GM21723 (cell line): ENCODE measurements at regions not wholly inside any gene's neighbourhood (a gene's known extent, or its start where the extent isn't known, plus 50 kb on each side); places are given as distances from the start of the nearest gene placed in this dataset.
"Not testable (repeated sequence)": the region's sequence is repeated elsewhere in the genome, so short reads cannot be mapped to it uniquely, and the experiment has no call there.

Source experiments
- ATAC-seq: cut with Tn5 transposase; IDR thresholded peaks from one replicate; pipeline ENCODE4 v1.9.1; 2021; ENCODE audit warnings: mild to moderate bottlenecking, moderate library complexity; ENCODE audit not compliant: unreplicated experiment

DNA sequence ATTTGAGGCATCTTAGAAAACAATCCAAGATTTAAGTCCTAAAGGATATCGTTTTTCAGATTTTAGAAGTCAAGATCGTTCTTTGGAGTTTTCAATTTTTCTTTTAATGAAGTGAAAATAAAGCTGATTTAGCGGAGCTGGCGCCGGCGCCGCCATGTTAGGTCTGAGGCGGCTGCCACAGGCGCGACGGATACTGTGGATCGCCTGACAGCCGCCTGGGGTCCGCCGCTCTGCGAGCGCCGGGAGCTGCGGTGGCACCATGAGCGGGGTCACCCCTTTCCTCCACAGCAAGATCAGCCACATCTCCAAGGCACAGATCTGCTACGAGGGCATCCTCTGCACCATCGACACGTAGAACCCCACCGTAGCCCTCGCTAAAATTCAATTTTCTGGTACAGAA is 247.2 kb downstream of the GJA1 start:
- no peak for ATAC-seq

DNA sequence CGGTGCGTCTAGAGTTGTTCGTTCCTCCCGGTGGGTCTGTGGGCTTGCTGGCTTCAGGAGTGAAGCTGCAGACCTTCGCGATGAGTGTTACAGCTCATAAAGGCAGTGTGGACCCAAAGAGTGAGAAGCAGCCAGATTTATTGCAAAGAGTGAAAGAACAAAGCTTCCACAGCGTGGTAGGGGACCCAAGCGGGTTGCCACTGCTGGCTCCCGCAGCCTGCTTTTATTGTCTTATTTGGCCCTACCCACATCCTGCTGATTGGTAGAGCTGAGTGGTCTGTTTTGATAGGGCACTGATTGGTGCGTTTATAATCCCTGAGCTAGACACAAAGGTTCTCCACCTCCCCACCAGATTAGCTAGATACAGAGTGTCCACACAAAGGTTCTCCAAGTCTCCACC is 250.4 kb downstream of the GJA1 start:
- ATAC-seq, result not testable (repeated sequence)

DNA sequence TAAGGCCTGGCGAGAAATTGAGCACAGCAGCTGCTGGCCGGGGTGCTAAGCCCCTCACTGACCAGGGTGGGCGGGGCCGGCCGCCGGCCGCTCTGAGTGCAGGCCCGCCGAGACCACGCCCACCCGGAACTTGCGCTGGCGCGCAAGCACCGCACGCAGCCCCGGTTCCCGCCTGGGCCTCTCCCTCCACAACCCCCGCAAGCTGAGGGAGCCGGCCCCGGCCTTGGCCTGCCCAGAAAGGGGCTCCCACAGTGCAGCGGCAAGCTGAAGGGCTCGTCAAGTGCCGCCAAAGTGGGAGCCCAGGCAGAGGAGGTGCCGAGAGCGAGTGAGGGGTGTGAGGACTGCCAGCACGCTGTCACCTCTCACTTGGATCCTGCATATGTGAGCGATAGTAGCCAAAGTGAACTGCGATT is 251.2 kb downstream of the GJA1 start:
- no peak for ATAC-seq

DNA sequence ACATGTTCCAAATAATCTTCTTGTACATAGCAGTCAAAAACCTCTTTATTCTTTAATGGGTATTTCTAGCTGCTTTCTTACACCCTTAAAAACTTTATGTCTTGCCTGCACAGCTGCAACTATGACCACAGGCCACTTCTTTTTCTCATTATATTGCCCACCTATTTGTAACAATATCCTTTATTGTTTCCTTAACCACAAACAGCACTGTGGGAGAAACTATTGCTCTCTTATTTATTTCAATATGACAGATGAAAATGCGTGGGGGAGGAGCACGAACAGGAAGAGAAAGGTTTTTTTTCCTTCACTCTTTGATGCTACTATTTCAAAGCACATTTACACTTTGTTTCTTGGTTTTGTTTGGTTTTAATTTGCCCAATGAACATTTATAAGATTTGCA is 253.5 kb downstream of the GJA1 start:
- no peak for ATAC-seq

- no peak for ATAC-seq
Observed at GRCh38 chr6:121691126-121691551, 255.7 kb downstream of the GJA1 start.

DNA sequence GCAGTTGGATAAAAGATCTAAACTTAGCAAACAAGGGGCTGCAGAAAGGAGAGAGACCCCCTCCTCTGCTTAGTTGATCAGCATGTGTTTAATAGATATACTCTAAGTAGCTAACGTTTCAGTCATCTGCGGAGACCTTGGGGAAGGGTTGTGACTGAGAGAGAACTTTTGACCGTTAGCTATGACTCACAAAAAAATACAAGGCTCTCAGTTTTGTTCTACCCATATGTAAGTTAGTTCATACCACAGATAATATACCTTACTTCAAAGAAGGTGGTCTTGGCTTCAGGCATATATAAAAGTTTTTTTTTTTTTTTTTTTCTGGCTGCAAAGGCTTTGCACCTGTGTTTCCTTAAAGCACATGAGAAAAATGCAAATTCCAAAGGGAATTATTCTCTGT is 258.9 kb downstream of the GJA1 start:
- ATAC-seq, result no peak

GRCh38 chr6:121694801-121695251 is 259.4 kb downstream of the GJA1 start:
- ATAC-seq, result no peak

- no peak for ATAC-seq
Observed at GRCh38 chr6:121695329-121695728, 259.9 kb downstream of the GJA1 start.

- ATAC-seq, result no peak
Observed at GRCh38 chr6:121697921-121698320, 262.5 kb downstream of the GJA1 start.

GRCh38 chr6:121698617-121699016 is 263.2 kb downstream of the GJA1 start:
- no peak for ATAC-seq

GRCh38 chr6:121703129-121703528 is 267.7 kb downstream of the GJA1 start:
- not testable (repeated sequence) for ATAC-seq

DNA sequence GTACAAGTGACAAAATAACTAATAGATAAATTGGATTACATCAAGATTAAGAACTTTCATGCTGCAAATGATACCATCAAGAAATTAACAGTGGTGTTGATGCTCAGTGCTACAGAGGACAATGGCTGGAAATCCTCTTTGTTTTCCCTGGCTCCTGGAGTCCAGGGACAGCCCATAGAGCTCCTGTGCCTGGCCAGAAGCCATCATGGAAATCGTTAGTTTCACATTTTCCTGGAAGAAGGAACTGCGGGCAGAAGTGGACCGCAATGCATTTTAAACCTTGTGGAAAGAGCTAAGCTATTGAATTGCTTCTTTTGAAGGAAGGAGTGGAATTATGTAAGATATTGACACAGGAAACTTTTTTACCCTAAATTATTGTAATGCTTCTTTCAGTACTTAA is 276.0 kb downstream of the GJA1 start:
- no peak for ATAC-seq

GRCh38 chr6:121717686-121718085 is 282.2 kb downstream of the GJA1 start:
- no peak for ATAC-seq

DNA sequence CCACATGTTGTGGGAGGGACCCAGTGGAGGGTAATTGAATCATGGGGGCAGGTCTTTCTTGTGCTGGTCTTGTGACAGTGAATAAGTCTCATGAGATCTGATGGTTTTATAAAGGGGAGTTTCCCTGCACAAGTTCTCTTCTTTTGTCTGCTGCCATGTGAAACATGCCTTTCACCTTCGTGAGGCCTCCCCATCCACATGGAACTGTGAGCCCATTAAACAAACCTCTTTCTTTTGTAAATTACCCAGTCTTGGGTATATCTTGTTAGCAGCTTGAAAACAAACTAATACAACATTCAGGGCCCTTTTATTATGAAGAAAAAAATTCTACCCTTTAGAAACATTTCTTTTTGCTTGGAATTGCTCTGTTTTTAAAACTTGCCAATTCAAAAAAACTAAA is 285.4 kb downstream of the GJA1 start:
- not testable (repeated sequence) for ATAC-seq

GRCh38 chr6:121723623-121724022 is 288.2 kb downstream of the GJA1 start:
- ATAC-seq, result no peak

DNA sequence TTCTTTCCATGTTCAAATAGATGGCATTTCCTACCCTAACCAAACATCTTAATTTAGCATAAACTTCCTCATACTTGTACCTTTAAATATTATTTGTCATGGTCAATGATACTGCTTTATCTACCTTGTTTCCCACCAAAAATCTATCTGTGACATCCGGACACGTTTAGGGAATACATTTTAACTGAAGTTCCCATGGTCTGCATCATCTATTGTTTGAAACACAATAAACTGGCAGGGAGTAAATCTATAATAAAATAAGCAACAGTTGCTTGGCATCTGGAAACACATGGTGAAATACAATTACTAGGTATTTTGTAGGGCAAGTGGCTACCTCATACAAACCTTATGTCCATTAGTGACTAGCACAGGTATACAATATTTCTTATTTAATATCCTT is 289.1 kb downstream of the GJA1 start:
- ATAC-seq, result no peak

- no peak for ATAC-seq
Observed at GRCh38 chr6:121726596-121726995, 291.1 kb downstream of the GJA1 start.

- no peak for ATAC-seq
Observed at GRCh38 chr6:121730616-121731015, 295.2 kb downstream of the GJA1 start.

DNA sequence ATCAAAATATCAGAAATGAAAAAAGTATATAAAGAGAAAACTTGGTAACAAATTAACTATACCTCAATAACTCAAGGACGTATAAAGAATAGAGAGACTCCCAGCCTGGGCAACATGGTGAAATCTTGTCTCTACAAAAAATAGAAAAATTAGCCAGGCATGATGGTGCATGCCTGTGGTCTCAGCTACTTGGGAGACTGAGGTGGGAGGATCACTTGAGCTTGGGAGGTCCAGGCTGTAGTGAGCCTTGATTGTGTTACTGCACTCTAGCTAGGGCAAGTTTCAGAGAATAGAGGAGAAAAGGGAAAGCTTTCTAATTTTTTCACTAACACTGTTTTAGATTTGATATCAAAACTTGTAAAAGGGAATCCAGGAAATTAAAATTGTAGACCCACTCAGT is 295.9 kb downstream of the GJA1 start:
- no peak for ATAC-seq

DNA sequence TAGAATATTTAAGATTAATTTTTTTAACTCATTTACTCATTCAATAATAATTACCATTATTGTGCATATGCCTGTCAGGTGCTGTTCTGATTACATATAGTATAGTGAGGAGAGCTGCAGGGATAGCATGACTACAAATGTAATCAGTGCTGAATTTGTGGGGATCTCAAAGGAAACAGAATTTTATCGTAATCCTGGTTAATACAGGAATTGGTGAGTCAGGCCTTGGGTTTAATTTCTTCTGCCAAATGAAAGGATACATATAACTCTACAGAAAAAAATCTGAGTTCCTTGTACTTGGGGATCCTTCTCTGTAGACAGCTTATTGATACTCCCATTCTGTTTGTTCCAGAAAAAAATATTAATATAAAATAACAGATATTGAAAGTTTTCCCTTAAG is 297.2 kb downstream of the GJA1 start:
- ATAC-seq, result no peak

- ATAC-seq, result no peak
Observed at GRCh38 chr6:121733234-121733633, 297.8 kb downstream of the GJA1 start.

GRCh38 chr6:121740188-121740587 is 304.7 kb downstream of the GJA1 start:
- not testable (repeated sequence) for ATAC-seq

- ATAC-seq, result no peak
Observed at GRCh38 chr6:121743691-121744090, 308.2 kb downstream of the GJA1 start.

DNA sequence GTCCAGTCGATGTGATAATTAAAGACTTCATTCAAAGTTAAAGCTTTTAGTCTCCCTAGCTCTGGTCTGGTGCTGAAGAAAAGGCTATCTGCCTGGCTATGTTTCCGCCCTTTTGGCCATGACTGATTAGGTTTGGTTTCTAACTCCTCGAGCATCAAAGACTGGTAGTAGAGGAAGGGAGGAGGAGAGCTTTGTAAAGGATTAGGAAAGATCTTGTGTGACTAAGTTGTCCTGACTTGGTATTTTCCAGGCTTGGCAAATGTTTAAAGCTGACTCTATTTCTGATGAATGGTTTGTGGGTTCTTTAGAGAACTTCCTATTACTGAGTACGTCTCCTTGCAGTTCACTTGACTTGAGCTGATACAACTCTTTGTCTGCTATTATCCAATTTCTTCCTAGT is 312.9 kb downstream of the GJA1 start:
- no peak for ATAC-seq
